HG03575 (cell line): ENCODE measurements at regions not wholly inside any gene's neighbourhood (a gene's known extent, or its start where the extent isn't known, plus 50 kb on each side); places are given as distances from the start of the nearest gene placed in this dataset.
"Not testable (repeated sequence)": the region's sequence is repeated elsewhere in the genome, so short reads cannot be mapped to it uniquely, and the experiment has no call there.

Source experiments
- ATAC-seq: cut with Tn5 transposase; IDR thresholded peaks from one replicate; pipeline ENCODE4 v1.9.1; 2021; ENCODE audit not compliant: unreplicated experiment, insufficient number of reproducible peaks, low FRiP score; ENCODE audit errors: extremely low read depth

DNA sequence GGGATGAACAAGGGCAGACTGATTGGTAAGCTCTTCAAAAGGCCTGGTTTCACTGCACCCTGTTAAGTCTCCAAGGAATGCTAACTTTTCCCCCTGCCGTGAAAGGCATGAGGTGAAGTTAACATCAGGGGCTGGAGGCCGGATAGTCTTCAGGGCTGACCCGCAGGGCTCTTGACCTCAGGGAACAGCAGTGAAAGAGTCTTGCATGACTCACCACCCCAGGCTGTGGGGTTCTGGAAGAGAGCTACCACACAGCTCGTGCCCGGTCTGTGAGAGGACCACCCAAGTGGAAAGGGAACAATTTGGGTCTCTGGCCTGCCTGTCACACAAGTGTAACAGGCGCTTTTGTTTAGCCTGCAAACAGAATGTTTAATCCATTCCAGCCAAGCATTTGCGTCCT, 504.9 kb downstream of the EDEM1 start:
- ATAC-seq, result no peak

- ATAC-seq, result no peak
Measured at GRCh38 chr3:5694266-5694665, 506.8 kb downstream of the EDEM1 start.

GRCh38 chr3:5698851-5699250, 511.3 kb downstream of the EDEM1 start:
- no peak for ATAC-seq

DNA sequence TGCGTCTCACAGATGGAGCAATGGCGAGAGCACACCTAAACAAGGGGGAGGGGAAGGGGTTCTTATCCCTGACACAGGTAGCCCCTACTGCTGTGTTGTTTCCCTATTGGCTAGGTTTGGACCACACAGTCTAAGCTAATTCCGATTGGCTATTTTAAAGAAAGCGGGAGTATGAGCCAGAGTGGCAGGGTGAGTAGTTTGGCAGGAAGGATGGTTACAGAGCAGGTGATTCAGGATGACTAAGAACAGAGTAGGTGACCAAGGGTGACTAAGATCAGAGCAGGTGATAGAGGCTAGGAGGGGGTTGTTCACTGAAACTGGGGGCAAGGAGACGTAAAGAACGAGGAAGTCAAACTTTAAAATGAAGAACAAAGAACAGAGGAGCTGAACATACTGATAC, 511.8 kb downstream of the EDEM1 start:
- ATAC-seq, result no peak

DNA sequence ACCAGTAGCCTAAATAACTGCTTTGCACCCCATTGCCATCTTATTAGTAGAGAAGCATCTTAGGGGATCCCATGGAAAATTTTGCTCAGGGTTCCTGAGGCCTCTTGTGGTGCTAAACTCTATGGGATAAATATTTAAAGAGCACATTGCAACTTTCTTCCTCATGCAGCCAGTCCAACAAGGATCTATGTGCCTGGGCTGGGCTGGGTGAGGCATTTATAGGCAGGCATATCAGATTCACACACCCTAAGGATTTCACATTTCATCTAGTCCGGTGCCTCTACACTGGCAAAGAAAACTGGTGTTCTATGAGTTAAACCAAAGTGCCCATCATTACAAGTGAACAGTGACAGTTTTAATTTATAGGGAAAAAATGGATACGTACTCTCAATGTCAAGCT, 512.3 kb downstream of the EDEM1 start:
- no peak for ATAC-seq

DNA sequence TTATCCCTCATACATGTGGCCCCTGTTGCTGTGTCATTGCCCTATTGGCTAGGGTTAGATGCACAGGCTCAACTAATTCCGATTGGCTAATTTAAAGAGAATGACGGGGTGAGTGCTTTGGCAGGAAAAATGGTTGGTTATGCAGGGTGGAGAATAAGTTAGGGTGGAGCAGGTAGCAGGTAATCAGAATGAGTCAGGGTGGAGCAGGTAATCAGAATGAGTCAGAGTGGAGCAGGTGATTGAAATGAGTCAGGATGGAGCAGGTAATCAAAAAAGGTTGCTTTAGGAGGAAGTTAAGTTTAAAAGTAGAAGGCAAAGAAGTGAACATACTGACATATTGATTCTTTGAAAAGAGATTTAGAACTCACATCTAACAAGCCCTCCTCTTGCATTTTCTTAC, 513.5 kb downstream of the EDEM1 start:
- ATAC-seq, result not testable (repeated sequence)

DNA sequence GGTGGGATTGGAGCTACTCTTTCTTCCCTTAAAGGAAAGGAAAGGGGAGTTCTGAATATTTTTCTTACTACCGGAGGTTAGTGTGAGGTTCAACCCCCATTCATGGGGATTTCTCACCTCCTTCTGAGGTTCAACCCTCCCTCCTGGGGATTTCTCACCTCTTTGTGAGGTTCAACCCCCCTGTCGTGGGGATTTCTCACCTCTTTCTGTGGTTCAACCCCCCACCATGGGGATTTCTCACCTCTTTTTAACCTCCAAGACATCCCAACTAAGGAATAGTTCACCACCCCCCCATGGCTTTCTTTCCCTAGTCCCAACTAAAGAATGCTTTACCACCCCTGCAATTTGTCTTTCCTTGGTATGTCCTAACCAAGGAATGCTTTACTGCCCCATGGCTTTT, 520.3 kb downstream of the EDEM1 start:
- ATAC-seq, result no peak

GRCh38 chr3:5709714-5710113, 522.2 kb downstream of the EDEM1 start:
- ATAC-seq, result no peak

- ATAC-seq, result no peak
Measured at GRCh38 chr3:5710718-5711117, 523.2 kb downstream of the EDEM1 start.

DNA sequence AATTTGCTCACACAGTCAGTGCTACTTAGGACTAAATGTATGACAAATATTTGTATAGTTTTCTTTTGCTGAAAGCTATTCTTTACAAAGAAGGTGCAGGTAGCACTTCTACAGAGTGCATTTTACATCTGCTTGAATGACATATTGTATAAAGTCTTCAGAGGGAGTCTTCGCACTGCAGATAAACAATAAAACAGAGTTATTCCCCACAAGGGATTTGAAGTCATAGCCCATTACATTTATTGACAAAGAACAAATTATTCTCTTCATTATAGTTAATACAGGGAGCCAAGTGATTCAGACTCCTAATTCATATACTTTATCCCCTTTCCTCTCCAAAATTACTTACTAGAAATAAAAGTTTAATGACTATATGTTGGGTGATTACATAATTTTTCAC, 529.7 kb downstream of the EDEM1 start:
- ATAC-seq, result no peak

DNA sequence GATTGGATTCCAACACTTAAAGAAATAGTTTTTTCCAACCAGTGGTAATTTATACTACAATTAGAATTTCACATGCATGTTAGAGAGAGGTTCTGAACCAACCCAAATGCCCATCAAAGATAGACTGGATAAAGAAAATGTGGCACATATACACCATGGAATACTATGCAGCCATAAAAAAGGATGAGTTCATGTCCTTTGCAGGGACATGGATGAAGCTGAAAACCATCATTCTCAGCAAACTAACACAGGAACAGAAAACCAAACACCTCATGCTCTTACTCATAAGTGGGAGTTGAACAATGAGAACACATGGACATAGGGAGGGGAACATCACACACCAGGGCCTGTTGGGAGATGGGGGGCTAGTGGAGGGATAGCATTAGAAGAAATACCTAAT, 532.2 kb downstream of the EDEM1 start:
- ATAC-seq, result not testable (repeated sequence)

DNA sequence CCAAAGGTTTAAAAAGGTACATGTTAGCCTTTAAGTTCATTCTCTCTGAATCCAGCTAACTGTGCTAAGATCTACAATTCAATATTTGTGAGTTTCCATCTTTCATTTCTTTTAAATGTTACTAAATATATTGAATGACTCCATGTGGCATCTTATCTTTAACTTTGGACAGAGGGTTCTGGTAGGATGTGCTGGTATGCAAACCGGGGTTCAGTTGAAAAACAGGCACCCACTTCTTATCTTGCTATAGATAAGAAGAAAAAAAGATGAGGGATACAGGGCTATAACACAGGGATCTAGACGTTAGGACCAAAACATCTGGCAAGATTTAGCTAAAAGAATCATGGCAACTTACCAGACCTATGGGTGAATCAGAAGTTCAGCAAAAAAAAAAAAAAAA, 538.3 kb downstream of the EDEM1 start:
- ATAC-seq, result no peak

DNA sequence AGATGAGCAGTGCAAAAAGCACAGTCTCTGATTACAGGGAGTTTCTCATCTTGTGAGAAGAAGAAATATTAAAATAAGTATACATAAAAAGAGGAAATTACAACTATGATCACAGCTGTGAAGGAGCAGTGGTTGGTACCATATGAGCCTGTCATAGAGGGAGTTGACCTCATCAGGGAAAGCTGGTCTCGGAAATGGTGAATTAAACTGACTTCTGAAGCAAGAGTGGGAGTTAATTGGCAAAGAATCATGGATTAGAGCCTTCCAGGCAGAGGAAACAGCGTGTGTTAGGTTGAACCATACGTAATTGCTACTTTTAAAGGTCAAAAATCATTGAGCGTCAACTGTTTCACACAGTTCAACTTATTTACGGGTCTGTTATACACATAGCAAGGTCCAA, 539.1 kb downstream of the EDEM1 start:
- no peak for ATAC-seq

DNA sequence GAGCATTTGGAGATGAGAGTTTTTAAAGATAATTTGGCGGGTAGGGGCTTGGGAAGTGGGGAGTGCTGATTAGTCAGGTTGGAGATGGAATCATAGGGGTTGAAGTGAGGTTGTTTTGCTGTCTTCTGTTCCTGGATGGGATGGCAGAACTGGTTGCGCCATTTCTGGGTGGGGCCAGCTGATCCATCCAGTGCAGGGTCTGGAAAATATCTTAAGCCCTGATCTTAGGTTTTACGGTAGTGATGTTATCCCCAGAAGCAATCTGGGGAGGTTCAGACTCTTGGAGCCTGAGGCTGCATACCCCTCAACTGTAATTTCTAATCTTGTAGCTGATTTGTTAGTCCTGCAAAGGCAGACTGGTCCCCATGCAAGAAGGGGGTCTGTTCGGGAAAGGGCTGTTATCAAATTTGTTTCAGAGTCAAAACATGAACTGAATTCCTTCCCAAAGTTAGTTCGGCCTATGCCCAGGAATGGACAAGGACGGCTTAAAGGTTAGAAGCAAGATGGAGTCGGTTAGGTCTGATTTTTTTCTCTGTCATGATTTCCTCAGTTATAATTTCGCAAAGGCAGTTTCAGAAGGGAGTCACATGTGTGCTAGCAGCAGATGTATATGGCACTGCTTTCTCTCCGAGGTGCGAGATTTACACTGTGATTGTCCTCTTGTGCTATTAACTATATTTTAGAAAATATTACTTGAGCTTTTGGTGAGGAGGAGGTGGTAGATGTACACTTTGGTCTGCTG, 540.4 kb downstream of the EDEM1 start:
- ATAC-seq, result no peak

DNA sequence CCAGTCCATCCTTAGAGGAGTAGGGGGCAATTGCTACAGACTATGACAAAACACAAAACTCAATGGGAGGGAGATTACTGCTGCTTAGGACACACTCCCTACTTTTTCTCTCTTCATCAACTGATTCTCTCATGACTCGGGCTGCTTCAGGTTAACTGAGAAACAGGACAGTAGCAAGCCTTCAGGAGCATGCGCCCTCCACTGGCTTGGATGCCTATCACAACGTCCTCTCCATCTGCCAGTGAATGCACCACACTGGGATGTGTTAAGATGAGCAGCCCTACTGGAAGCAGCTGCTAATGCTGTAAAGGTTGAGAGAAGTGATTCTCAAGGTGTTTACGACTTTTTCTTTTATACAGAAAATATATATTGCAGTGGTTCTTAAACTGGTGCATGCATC, 542.3 kb downstream of the EDEM1 start:
- no peak for ATAC-seq

DNA sequence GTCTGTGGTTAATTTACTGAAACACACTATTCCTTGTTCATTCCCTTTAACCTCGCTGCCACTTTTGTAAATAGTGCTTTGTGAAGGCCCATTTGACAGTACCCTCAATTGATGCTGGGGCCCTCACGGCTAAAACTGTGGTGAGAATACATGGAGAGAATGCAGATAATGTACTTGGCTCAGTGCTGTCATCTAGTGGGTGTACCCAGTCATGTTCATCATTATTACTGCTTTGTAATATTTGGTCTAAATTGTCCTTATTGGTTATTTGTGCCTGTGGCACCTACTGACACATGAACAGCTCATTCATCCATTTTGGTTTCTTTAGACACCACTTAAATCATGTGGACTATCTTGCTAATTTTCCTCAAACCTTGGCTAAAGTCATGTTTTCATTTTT, 543.6 kb downstream of the EDEM1 start:
- ATAC-seq, result no peak

DNA sequence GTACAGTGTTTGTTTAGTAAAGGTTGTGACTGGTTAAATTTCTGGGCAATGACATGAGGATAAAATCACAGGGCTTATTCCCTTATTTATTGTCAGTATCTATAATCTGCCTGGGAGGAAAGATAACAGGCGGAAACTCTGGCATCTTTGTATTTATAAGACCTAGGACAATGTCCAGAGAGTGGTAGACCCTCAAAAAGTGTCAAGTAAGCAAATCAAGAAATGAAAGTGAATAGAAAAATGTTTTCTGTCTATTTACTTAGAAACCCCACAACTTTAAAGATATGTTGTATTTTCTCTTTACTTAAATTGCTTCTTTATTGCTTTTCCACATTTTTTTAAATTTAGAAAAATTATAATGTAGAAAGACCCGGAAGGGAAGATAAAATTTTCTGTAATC, 544.6 kb downstream of the EDEM1 start:
- no peak for ATAC-seq

DNA sequence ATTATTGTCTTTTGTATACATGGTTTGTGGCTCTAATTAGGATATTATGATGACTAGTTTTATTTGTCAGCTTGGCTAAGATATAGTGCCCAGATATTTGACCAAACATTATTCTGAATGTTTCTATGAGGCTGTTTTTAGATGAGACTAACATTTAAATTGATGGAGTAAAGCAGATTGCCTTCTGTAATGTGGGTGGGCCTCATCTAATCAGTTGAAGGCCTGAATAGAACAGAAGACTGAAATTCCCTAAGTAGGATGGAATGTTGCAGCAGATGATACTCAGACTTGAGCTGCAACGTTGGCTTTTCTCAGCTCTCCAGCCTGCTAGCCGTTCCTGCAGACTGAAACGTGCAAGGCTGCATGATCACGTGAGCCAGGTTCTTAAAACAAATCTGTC, 546.5 kb downstream of the EDEM1 start:
- no peak for ATAC-seq

GRCh38 chr3:5735896-5736295, 548.4 kb downstream of the EDEM1 start:
- no peak for ATAC-seq

DNA sequence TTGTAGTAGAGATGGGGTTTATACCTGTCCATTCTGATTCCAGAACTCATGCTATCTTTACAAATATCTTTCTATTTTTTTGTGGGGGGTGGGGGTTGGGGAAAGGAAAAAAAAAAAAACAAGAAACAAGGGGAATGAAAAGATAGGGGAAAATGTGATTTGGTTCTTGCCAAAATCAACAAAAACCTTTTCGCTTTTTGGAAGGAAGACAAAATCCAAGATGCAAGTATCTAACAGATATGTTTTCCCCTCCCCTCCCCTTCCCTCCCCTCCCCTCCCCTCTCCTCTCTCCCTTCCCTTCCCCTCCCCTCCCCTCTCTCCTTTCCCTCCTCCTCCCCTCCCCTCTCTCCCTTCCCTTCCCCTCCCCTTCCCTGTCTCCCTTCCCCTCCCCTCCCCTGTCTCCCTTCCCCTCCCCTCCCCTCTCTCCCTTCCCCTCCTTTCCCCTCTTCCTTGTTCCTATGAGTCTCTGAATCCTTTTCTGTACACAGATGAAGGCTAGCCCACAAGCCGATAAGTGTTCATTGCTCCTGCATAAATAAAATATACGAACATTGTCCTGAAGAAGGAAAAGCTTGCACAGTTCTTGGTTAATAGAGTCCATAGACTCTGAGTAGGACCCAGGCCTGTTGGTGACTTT, 551.9 kb downstream of the EDEM1 start:
- no peak for ATAC-seq

- no peak for ATAC-seq
Measured at GRCh38 chr3:5739949-5740348, 552.4 kb downstream of the EDEM1 start.
